ENCODE measurements at regions not wholly inside any gene's neighbourhood (a gene's known extent, or its start where the extent isn't known, plus 50 kb on each side); places are given as distances from the start of the nearest gene placed in this dataset.

DNA sequence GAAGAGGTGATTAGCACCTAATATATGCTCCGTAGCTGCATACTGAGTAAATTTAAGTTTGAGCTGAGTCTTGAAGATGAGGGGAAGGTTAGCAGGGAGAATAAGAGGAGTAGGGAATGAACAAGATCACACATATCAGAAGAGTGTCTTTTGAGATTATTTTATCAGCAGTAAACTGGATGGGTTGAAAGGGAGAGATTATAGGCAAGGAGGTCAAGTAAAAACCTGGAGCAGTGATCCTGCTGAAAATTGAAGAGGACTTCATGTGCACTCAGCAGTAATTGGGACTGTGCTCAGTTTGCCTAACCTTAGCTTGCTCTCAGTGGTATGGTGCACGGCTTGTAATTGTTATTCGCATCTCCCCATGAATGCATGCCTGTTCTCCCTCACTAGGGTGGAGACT lies 79.5 kb upstream of the PICALM start:
- TF ChIP-seq, protein P1, sequence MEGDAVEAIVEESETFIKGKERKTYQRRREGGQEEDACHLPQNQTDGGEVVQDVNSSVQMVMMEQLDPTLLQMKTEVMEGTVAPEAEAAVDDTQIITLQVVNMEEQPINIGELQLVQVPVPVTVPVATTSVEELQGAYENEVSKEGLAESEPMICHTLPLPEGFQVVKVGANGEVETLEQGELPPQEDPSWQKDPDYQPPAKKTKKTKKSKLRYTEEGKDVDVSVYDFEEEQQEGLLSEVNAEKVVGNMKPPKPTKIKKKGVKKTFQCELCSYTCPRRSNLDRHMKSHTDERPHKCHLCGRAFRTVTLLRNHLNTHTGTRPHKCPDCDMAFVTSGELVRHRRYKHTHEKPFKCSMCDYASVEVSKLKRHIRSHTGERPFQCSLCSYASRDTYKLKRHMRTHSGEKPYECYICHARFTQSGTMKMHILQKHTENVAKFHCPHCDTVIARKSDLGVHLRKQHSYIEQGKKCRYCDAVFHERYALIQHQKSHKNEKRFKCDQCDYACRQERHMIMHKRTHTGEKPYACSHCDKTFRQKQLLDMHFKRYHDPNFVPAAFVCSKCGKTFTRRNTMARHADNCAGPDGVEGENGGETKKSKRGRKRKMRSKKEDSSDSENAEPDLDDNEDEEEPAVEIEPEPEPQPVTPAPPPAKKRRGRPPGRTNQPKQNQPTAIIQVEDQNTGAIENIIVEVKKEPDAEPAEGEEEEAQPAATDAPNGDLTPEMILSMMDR (IDR thresholded peaks at IDR 0.05) = no peak
- no peak for TF ChIP-seq POLR2A (IDR thresholded peaks at IDR 0.05)

Data from uterus (tissue), 2 donors.